SHP77 treated with DMSO at 0.1 percent for 48 hours (cell line): ENCODE measurements at regions not wholly inside any gene's neighbourhood (a gene's known extent, or its start where the extent isn't known, plus 50 kb on each side); places are given as distances from the start of the nearest gene placed in this dataset.
"Not testable (repeated sequence)": the region's sequence is repeated elsewhere in the genome, so short reads cannot be mapped to it uniquely, and the experiment has no call there.

Experiments used
- DNase-seq: peaks from one replicate; lab custom pipeline; 2025; lab: John Stamatoyannopoulos, UW

- no peak for DNase-seq
These were observed 113.8 kb upstream of the SPATA31D4 start for GRCh38 chr9:81814401-81814793.

- DNase-seq: no peak
These were observed 113.3 kb upstream of the SPATA31D4 start for GRCh38 chr9:81814794-81815464.

DNA sequence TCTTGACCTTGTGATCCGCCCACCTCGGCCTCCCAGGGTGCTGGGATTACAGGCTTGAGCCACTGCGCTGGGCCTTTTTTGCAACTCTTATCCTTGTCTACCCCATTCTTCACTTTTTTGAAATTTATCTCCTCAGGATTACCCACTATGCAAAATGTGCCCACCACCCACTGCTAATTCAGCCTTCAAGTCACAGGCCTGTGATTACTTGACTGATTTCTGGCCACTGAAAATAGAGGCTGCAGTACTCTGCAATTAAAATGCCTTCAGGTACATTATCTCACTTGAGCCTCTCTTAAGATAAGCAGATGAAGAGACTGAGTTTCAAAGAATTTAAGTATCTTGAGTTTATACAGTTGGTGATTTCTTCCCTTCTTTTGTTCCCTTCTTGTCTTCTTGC, 112.4 kb upstream of the SPATA31D4 start:
- DNase-seq: no peak

DNA sequence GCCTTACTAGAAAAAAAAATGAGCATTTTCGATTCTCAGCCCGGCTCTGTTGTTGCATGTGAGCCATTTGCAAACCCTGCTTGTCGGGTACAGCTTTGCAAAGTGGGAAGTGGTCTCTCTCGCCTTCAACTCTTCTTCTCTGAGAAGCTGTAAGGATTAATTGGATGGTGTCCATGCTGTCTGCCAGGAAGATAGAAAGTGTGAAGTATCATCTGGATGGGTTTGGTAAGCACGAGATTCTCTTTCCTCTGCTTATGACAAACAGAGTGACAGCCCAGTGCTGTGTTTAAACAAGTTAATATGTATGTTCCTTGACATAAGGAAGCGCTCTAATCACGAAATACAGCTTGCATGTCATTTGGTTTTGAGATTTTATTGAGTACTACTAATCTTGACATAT, 109.1 kb upstream of the SPATA31D4 start:
- no peak for DNase-seq

DNA sequence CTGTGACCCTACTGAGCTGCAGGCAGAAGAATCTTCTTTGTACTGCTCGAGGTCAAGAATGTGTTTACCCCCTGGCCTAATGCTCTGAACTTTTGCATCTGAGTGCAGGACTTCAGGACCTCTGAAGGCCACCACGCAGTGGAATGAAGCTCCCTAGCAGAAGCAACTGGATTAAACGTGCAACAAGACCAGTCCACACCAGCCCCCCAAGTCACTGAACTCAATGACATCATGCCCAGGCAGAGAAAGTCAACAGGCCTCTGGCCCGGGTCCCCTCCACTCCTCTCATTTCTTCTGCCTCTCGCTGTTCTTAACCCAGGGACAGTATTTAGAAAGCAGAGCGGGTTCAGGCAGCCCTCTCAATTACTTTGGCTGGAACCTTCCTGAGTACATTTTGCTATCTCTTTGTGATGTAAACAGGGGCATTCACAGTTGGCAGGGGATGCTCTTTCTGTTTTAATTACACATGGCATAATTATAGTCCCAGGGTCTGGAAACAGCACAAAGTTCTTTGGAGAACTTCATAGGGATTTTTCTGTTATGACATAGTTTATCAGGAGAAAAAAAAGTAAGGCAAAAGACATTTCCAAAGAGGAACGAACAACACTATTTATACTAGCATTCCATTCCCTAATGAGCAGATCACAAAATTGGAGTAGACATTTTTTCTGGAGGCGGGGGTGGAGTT, 108.2 kb upstream of the SPATA31D4 start:
- DNase-seq: no peak

DNA sequence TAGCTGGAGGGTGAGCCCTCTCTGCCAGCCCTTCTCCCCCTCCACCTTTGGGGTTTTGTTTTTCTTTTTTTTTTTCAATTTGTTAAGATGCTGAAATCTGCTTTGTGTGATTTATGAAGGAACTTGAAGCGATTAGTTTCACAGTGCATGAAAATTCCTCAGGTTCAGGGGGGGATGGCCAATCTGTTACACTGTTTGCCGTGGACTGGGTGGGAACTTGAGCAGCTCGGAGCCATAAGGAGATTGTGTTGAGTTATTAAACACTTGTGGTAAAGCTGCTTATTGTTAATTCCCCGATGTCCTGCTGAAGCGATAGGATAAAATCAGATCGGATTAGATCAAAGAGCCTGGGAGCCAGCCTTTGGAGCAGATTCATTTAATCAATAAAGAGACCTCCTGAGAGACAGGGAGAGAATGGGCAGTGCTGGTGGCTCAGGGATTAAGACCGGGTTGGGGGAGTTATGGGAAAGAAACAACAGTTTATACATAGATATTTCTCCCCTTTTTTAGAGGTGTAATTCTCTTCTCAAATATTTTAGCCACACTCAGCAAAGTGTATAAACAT, 105.8 kb upstream of the SPATA31D4 start:
- DNase-seq: no peak

DNA sequence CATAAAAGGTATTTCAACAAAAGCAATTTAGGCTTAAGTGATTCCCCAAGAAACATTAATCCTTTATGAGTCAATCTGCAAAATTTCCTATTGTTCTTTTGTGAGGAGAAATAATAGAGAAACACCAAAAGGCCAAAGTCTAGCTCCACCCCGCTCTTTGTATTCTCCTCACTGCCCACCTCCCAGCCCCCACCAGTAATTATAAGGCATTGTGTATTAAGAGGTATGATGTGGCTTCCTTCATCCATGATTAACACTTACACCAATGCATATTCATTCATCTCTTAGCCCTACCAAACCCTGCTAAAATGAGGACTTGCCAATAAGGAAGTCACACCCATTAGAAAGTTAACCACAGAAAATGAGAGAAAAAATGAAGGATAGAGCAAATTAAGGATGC, 105.3 kb upstream of the SPATA31D4 start:
- no peak for DNase-seq

DNA sequence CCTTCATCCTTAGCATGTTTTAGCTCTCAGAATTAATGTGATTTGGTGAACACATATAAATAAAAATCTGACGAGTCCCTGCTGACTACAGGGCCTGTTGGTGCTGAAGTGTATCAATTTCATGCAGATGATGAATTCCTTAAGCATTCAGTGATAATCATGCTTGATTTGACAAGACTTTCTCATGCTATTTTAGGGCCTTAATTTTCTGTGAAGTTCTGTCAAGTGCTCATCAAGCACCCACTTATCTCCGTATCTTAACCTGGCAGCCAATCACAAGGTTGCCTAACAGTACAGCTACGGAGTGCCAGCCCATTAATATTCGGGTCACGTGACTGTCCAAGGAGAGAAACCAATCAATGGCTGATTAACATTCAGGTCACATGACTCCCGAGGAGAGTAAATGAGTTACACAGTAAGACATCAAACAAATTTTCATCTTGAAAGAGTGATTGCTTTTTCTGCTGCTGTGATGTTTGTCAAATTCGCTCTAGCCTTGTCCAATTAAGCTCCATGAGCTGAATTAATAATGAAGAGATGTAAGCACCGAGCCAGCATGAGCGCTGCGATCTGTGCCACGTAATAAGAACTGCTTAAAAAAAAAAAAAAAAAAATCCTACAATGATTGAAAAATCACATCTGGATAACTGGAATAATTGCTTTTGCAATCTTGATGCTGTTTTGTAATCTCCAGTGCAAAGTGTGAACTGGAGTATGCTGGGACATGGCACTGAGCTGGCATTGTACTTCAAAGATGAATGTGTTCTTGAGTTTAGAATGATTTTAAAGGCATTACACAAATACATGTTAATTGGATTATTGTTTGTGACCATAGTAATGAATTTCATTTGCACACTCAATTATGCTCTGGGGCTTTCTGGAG, 104.3 kb upstream of the SPATA31D4 start:
- DNase-seq: no peak

- no peak for DNase-seq
These were observed 103.2 kb upstream of the SPATA31D4 start for GRCh38 chr9:81824802-81825730.

DNA sequence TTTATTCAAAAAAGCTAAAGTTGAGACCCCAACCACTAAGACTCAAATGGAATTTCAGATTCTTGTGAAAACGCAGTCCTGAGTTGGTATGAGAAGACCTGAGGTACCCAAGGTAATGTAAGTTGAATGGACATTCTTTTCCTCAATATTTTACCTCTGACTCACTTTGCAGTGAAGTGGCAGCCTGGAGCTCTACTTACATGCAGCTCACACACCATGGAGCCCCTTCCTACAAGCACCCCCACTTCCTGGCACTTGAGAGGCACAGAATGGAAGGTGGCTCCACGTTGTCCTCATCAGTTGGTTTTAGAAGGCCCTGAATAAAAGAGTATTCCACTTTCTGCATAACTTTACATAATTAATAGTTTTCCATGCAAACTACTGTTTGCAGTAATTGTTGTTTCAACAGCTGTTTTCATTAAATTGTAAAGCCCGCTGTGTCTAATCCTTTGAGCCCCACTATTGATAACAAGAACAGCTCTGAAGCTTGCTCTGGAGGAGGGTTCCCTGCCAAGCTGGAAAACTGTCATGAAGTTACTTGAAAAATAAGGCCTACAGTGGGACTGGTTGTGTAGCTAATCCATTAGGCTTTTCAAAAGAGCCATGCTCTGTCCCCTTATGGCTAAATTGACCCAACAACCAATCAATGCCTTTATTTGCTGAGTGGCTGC, 102.2 kb upstream of the SPATA31D4 start:
- DNase-seq: no peak

DNA sequence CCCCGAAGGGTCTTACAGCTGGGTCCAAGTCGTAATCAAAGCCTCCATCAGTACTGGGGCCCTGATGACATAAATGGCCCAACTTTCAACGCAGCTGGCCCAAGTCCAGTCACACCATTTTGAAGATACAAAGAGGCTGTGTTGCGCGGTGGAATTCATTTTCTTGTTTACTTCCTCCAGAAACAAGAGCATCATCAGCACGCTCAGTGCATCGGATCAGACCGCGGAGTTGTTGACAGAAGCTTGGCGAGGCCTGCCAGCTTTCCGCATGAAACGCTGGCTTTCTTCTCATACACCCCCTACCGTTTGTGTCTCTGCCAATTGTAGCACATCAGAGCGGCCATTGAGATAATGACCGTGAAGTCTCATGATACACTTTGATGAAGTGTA, 101.7 kb upstream of the SPATA31D4 start:
- no peak for DNase-seq

DNA sequence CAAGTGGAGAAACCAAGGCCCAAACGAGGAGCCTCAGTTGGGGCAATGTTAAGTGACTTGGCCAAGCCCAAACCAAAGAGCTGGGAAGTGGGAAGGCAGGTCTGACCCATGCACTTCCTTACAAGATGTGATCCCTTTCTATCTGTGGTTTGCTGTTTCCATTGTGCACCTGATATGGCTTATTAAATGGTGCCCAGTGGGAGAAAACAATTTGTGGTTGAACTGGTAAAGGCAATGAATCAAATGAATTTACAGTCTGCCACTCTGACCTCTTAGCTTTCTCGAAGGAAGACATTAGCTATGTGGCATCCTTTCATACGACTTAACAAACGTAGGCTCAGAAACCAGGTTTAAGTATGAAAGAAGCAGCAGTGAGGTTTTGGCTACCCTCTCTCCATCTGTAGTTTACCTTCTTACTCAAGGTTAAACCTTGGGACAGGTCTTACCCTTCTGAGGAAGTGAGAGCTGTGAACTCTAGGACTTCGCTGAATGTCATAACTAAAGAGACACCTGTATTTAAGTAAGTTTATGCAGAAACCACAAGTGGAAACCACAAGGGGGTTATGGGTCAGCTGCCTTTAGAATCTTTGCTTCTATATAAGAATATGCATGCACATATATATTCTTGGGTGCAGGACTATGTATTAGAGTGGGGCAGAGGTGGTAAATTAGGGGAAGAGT, 100.5 kb upstream of the SPATA31D4 start:
- DNase-seq: no peak

DNA sequence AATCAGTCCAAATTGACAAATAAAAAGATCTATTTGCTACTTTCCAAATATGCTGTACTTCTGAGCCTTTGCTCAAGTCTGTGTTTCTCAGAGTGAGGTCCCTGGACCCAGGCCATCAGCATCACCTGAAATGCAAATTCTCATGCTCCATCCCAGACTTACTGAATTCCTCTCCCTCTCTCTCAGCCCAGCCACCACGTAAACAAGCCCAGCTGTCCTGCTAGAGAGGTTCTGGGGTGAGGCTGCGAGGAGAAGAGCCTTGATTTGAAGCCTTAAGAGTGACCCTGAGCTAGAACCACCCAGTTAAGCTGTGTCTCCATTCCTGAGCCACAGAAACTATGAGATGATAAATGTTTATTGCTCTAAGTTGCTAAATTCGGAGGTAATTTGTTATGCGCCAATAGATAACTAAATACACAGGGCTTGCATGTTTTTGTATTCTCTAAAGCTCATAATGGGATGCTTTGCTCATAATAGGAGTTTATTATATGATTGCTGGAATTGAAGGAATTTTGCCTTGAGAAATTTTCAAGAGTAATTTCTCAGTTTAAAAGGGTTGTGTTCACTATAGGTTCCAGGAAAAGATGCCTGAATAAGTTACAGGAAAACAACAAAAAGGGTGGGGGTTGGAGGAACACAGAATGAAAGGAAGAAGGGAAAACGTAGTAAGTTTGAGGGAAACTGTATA, 98.9 kb upstream of the SPATA31D4 start:
- no peak for DNase-seq

GRCh38 chr9:81830431-81830830, 97.8 kb upstream of the SPATA31D4 start:
- not testable (repeated sequence) for DNase-seq

DNA sequence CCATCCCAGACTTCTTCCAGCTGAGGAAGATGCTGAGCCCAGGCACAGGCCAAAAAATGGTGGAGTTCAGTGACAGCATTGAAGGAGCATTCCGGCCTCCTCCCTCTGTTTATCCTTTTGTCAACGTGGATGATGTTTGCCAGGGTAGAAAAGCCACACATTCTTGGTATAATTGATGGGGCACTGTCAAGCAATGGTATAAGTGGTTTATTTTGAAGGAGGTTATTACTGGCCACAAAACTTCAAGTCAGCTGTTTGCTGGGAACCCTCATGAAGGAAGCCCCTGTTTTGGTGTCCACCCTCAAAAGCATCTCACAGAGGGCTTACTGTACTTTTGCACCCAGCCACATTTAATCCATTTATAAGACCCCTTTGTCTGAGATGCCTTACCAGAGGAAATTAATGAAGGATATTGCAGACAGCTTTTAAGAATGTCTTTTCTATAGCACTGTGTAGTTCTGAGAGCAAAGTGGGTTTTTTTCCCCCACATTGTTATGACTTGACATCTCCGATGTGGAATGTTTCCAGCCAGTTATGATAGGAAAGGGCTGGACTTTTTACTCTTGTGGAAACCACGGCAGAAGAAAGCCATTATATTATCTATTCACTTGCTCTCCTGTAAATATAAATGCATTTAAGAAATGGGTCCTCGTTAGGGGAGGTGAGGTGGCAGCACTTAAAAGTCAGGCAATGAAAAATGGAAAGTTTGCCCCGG, 95.5 kb upstream of the SPATA31D4 start:
- DNase-seq: no peak

DNA sequence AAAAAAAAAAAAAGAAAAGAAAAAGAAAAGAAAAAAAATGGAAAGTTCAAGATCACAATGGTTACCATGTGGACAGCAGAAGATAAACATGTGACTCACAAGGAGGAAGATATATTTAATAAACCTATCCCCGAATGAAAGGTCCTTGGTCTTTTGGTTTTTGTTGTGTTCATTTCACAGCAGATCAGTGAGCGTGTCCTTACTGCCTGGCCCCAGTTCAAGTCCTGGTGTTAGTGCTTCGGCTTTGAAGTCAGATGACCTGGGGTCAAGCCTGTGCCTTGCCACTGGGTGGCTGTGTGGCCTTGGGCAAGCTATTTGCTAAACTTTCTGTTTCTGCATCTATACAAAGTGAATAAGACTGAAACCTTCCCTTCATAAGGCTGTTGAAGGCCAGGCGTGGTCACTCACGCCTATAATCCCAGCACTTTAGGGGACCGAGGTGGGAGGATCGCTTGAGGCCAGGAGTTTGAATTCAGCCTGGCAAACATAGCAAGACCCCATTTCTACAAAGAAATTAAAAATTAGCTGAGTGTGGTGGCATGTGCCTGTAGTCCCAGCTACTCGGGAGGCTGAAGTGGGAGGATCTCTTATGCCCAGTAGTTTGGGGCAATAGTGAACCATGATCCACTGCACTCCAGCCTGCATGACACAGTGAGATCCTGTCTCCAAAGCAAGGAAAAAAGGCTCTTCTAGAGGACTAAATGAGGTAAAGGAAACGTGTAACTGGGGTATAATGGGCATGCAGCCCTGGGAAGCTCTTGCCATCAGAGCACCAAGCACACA, 94.5 kb upstream of the SPATA31D4 start:
- DNase-seq: no peak

DNA sequence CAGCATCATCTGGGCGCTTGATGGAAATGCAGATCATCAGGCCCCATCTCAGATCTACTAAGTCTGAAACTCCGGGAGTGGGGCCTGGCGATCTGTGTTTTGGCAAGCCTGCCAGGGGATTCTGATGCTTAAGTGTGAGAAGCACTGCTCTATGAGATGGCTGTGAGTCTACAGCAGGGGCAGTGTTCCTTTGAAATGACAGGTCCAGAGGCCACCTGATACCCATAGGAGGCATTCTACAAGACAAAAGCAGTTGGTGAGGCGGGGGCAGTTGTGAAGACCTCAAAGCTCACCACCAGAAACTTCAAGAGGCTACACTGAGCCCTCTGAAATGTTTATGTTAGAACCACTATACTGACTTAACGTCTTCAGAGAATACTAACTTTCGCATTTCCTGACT, 86.9 kb upstream of the SPATA31D4 start:
- DNase-seq: no peak

- DNase-seq: no peak
These were observed 84.1 kb upstream of the SPATA31D4 start for GRCh38 chr9:81844131-81844567.
